ENCODE measurements at regions not wholly inside any gene's neighbourhood (a gene's known extent, or its start where the extent isn't known, plus 50 kb on each side); places are given as distances from the start of the nearest gene placed in this dataset.

- Histone ChIP-seq H3K4me2 (ENCODE audit: low read depth, low read length, poor library complexity, severe bottlenecking) (no peak overlapping the region), H3K4me3 (ENCODE audit: insufficient read depth, low read length, poor library complexity, severe bottlenecking) (no peak overlapping the region), H3K27ac (ENCODE audit: low read depth, low read length) (no peak overlapping the region), H3K9me3 (ENCODE audit: insufficient read depth, low read length) (no peaks in the 10 kb centered on the region), H3K9ac (ENCODE audit: low read length) (no peak overlapping the region), H4K20me1 (ENCODE audit: low read depth, low read length) (no peaks in the 10 kb centered on the region), H3K36me3 (ENCODE audit: low read length) (no peaks in the 10 kb centered on the region), H3F3A (ENCODE audit: insufficient read depth) (no peaks in the 10 kb centered on the region), H2AFZ (ENCODE audit: low read depth, low read length, severe bottlenecking) (no peak overlapping the region), H3K9me2 (replicated peaks; ENCODE audit: insufficient read depth, low read length) (no peaks in the 10 kb centered on the region; the same call in 1 of the 2 replicates), H3K79me2 (ENCODE audit: insufficient read depth, low read length) (no peaks in the 10 kb centered on the region), H3K27me3 (ENCODE audit: low read length) (no peaks in the 10 kb centered on the region)
- no peak for TF ChIP-seq CTCF (IDR thresholded peaks at IDR 0.05; ENCODE audit: insufficient read depth, low read length, poor library complexity, severe bottlenecking)
- no peak for TF ChIP-seq EZH2phosphoT487 (conservative IDR thresholded peaks at IDR 0.05; ENCODE audit: low read length)
Measured at GRCh38 chr18:40036861-40037260, 1918.2 kb upstream of the PIK3C3 start.

GRCh38 chr18:40035966-40036365 lies 1919.1 kb upstream of the PIK3C3 start:
- Histone ChIP-seq H3K9me3 (ENCODE audit: insufficient read depth, low read length) (no peaks in the 10 kb centered on the region), H3K9me2 (replicated peaks; ENCODE audit: insufficient read depth, low read length) (no peaks in the 10 kb centered on the region; the same call in 1 of the 2 replicates), H3K4me2 (ENCODE audit: low read depth, low read length, poor library complexity, severe bottlenecking) (no peak overlapping the region), H4K20me1 (ENCODE audit: low read depth, low read length) (no peaks in the 10 kb centered on the region), H3K9ac (ENCODE audit: low read length) (no peak overlapping the region), H2AFZ (ENCODE audit: low read depth, low read length, severe bottlenecking) (no peak overlapping the region), H3K36me3 (ENCODE audit: low read length) (no peaks in the 10 kb centered on the region), H3K79me2 (ENCODE audit: insufficient read depth, low read length) (no peaks in the 10 kb centered on the region), H3F3A (ENCODE audit: insufficient read depth) (no peaks in the 10 kb centered on the region), H3K27me3 (ENCODE audit: low read length) (no peaks in the 10 kb centered on the region), H3K4me3 (ENCODE audit: insufficient read depth, low read length, poor library complexity, severe bottlenecking) (no peak overlapping the region), H3K27ac (ENCODE audit: low read depth, low read length) (no peak overlapping the region)
- no peak for TF ChIP-seq EZH2phosphoT487 (conservative IDR thresholded peaks at IDR 0.05; ENCODE audit: low read length)
- TF ChIP-seq CTCF (IDR thresholded peaks at IDR 0.05; ENCODE audit: insufficient read depth, low read length, poor library complexity, severe bottlenecking), result no peak

GRCh38 chr18:40032076-40032475 lies 1923.0 kb upstream of the PIK3C3 start:
- Histone ChIP-seq H3F3A (ENCODE audit: insufficient read depth) (no peaks in the 10 kb centered on the region), H3K27ac (ENCODE audit: low read depth, low read length) (no peak overlapping the region), H3K9me2 (replicated peaks; ENCODE audit: insufficient read depth, low read length) (no peaks in the 10 kb centered on the region; the same call in 1 of the 2 replicates), H3K4me2 (ENCODE audit: low read depth, low read length, poor library complexity, severe bottlenecking) (no peak overlapping the region), H4K20me1 (ENCODE audit: low read depth, low read length) (no peaks in the 10 kb centered on the region), H3K79me2 (ENCODE audit: insufficient read depth, low read length) (no peaks in the 10 kb centered on the region), H3K4me3 (ENCODE audit: insufficient read depth, low read length, poor library complexity, severe bottlenecking) (no peak overlapping the region), H3K27me3 (ENCODE audit: low read length) (no peaks in the 10 kb centered on the region), H3K36me3 (ENCODE audit: low read length) (no peaks in the 10 kb centered on the region), H3K9ac (ENCODE audit: low read length) (no peak overlapping the region), H2AFZ (ENCODE audit: low read depth, low read length, severe bottlenecking) (no peak overlapping the region), H3K9me3 (ENCODE audit: insufficient read depth, low read length) (no peaks in the 10 kb centered on the region)
- TF ChIP-seq EZH2phosphoT487 (conservative IDR thresholded peaks at IDR 0.05; ENCODE audit: low read length) (no peak), CTCF (IDR thresholded peaks at IDR 0.05; ENCODE audit: insufficient read depth, low read length, poor library complexity, severe bottlenecking) (no peak)

Data from SU-DHL-6 (cell line).